Transverse colon (tissue), 4 donors: ENCODE measurements at regions not wholly inside any gene's neighbourhood (a gene's known extent, or its start where the extent isn't known, plus 50 kb on each side); places are given as distances from the start of the nearest gene placed in this dataset.
A peak's percentile ranks its signal among the peaks of the same experiment; 100 is the strongest.

Experiments used
- DNase-seq: peaks from one replicate; pipeline ENCODE4 v3.0.0-alpha.2; 2019
- H3K27ac ChIP-seq, 4 donors: fragments of 200-600 bp; sonication (generic); 2 replicates each; pipeline ENCODE4 v1.5.1; 2016 to 2018; ENCODE audit warnings: inconsistent platforms in 4 of 4
- H3K27me3 ChIP-seq: fragments of 200-600 bp; sonication (generic); 2 replicates; pipeline ENCODE4 v1.5.1; 2017; ENCODE audit warnings: inconsistent platforms
- H3K36me3 ChIP-seq, 4 donors: fragments of 200-600 bp; sonication (generic); 2 replicates each; pipeline ENCODE4 v1.5.1; 2017 to 2019; ENCODE audit warnings: inconsistent platforms in 4 of 4
- H3K4me1 ChIP-seq, 4 donors: fragments of 200-600 bp; sonication (generic); 2 replicates each; pipeline ENCODE4 v1.5.1; 2017 to 2020; ENCODE audit warnings: inconsistent platforms in 4 of 4
- H3K4me3 ChIP-seq, 4 donors: fragments of 200-600 bp; sonication (generic); 1 replicate in 1 of 4; 2 replicates in 3 of 4; pipeline versions ENCODE4 v1.5.1 to v1.6.1; 2017 to 2019; ENCODE audit warnings: inconsistent platforms in 4 of 4
- H3K9me3 ChIP-seq, 2 donors: fragments of 200-600 bp; sonication (generic); 2 replicates each; pipeline ENCODE4 v1.5.1; 2017 to 2019; ENCODE audit warnings: inconsistent platforms in 2 of 2
- CTCF ChIP-seq, 5 experiments: fragments of 200-600 bp in 3 of 5; fragments of 450-650 bp in 2 of 5; sonication (generic) in 3 of 5; IDR thresholded peaks; 1 replicate in 2 of 5; 2 replicates in 3 of 5; pipeline ENCODE4 v1.5.1; 2016 to 2017; ENCODE audit warnings: antibody characterized with exemption in 5 of 5, inconsistent platforms in 3 of 5, mild to moderate bottlenecking in 2 of 5, moderate library complexity in 1 of 5
- EP300 ChIP-seq: sonication (generic); formaldehyde crosslinking; IDR thresholded peaks from one replicate; pipeline ENCODE4 v1.6.1; 2017; ENCODE audit warnings: antibody characterized with exemption, low read depth
- POLR2A ChIP-seq: fragments of 450-650 bp; IDR thresholded peaks from one replicate; pipeline ENCODE4 v1.6.1; 2016; ENCODE audit warnings: antibody characterized with exemption, mild to moderate bottlenecking, moderate library complexity
- POLR2AphosphoS5 ChIP-seq, 3 donors: sonication (generic); formaldehyde crosslinking; IDR thresholded peaks; one replicate each; pipeline ENCODE4 v1.6.1; 2016; ENCODE audit warnings: antibody characterized with exemption in 3 of 3
- WGBS, 2 donors: methylation state at CpG; one replicate each; pipeline ENCODE4 v1.1.5; 2018; ENCODE audit warnings: low coverage in 1 of 2; 5-methylcytosine and 5-hydroxymethylcytosine counted together
- in situ Hi-C, 4 donors: fragments of 200-750 bp; cut with MboI; loops; one replicate each; pipeline versions ENCODE4 v1.15.0 to v1.15.1; 2017; ENCODE audit warnings: low sequenced_read_pairs in 3 of 4, low pct_ligation_motif_present in 1 of 4, low pct_unique_long_range_greater_than_20kb in 1 of 4
- intact Hi-C: fragments of 100-400 bp; cut with DNase I; formaldehyde crosslinking; loops from one replicate; pipeline ENCODE4 v1.15.1; 2023; ENCODE audit warnings: low total_unique reads

- no peaks in the 10 kb centered on the region for H3K36me3 ChIP-seq
- no peaks in the 10 kb centered on the region for H3K9me3 ChIP-seq
- intact Hi-C loops (no loop called here), in situ Hi-C loops (no loop called here)
- 86 to 98% methylated on average over 4 to 10 of the region's 10 CpGs for WGBS, 2 donors
- TF ChIP-seq EP300: no peak
- TF ChIP-seq POLR2AphosphoS5 (IDR thresholded peaks at IDR 0.05): no peak
- no peak for TF ChIP-seq POLR2A
- no peak for TF ChIP-seq CTCF (IDR thresholded peaks at IDR 0.05)
- no peak for DNase-seq
- H3K4me1 ChIP-seq: peaks cover 9 to 20% (median 16%) of the 10 kb centered on the region in 4 donors
- no peak overlapping the region for H3K4me3 ChIP-seq
- H3K27me3 ChIP-seq: no peaks in the 10 kb centered on the region
- H3K27ac ChIP-seq: no peak overlapping the region
Measured at GRCh38 chr3:194247350-194247740, 103.8 kb downstream of the CPN2 start.

GRCh38 chr3:194249323-194250097 lies 101.6 kb downstream of the CPN2 start:
- Histone ChIP-seq H3K27ac (peak overlapping the region in 2 of 4 donors; percentile 14), H3K4me3 (no peak overlapping the region), H3K4me1 (peaks cover 9 to 20% (median 16%) of the 10 kb centered on the region in 4 donors), H3K36me3 (no peaks in the 10 kb centered on the region), H3K27me3 (no peaks in the 10 kb centered on the region), H3K9me3 (no peaks in the 10 kb centered on the region)
- intact Hi-C loops: no loop called here
- in situ Hi-C loops: no loop called here
- no peak for DNase-seq
- WGBS, 2 donors: 49 to 65% methylated on average over 5 to 13 of the region's 13 CpGs
- TF ChIP-seq CTCF (IDR thresholded peaks at IDR 0.05): no peak
- no peak for TF ChIP-seq EP300
- TF ChIP-seq POLR2AphosphoS5 (IDR thresholded peaks at IDR 0.05): no peak
- TF ChIP-seq POLR2A: no peak

- no peak for DNase-seq
- in situ Hi-C loops (no loop called here), intact Hi-C loops (no loop called here)
- Histone ChIP-seq H3K27me3 (no peaks in the 10 kb centered on the region), H3K9me3 (no peaks in the 10 kb centered on the region), H3K4me1 (peaks cover 9 to 20% (median 16%) of the 10 kb centered on the region in 4 donors), H3K4me3 (no peak overlapping the region), H3K27ac (peak overlapping the region in 2 of 4 donors; percentile 14 to 33), H3K36me3 (no peaks in the 10 kb centered on the region)
- no peak for TF ChIP-seq EP300
- TF ChIP-seq POLR2AphosphoS5 (IDR thresholded peaks at IDR 0.05): peak in 1 of 3 donors; percentile 37
- 20 to 25% methylated on average over 8 to 20 of the region's 20 CpGs for WGBS, 2 donors
Measured at GRCh38 chr3:194250098-194251002, 100.8 kb downstream of the CPN2 start.

- no peaks in the 10 kb centered on the region for H3K36me3 ChIP-seq
- no peaks in the 10 kb centered on the region for H3K9me3 ChIP-seq
- peak overlapping the region in 1 of 4 donors; percentile 33 for H3K27ac ChIP-seq
- WGBS, 2 donors: 65 to 80% methylated on average over 5 to 10 of the region's 10 CpGs
- DNase-seq: no peak
- no peak for TF ChIP-seq EP300
- no peak for TF ChIP-seq POLR2AphosphoS5 (IDR thresholded peaks at IDR 0.05)
- TF ChIP-seq POLR2A: no peak
- TF ChIP-seq CTCF (IDR thresholded peaks at IDR 0.05): no peak
- peaks cover 9 to 20% (median 16%) of the 10 kb centered on the region in 4 donors for H3K4me1 ChIP-seq
- H3K4me3 ChIP-seq: no peak overlapping the region
- H3K27me3 ChIP-seq: no peaks in the 10 kb centered on the region
- intact Hi-C loops: no loop called here
- in situ Hi-C loops: no loop called here
Measured at GRCh38 chr3:194251007-194251406, 100.1 kb downstream of the CPN2 start.
